WERI-Rb-1 (cell line): ENCODE measurements at regions not wholly inside any gene's neighbourhood (a gene's known extent, or its start where the extent isn't known, plus 50 kb on each side); places are given as distances from the start of the nearest gene placed in this dataset.

Experiments
- DNase-seq: peaks from one replicate; pipeline ENCODE4 v3.0.0-alpha.2; 2020
- H3K27ac ChIP-seq: fragments of 250-450 bp; sonication (Bioruptor Pico); 2 replicates; pipeline ENCODE4 v1.5.1; 2020; ENCODE audit warnings: mild to moderate bottlenecking, moderate library complexity
- H3K27me3 ChIP-seq: fragments of 250-450 bp; sonication (Bioruptor Pico); 2 replicates; pipeline ENCODE4 v1.5.1; 2021; ENCODE audit warnings: mild to moderate bottlenecking, low read depth, moderate library complexity; ENCODE audit not compliant: insufficient read depth, severe bottlenecking
- H3K36me3 ChIP-seq: fragments of 250-450 bp; sonication (Bioruptor Pico); 2 replicates; pipeline ENCODE4 v1.5.1; 2020; ENCODE audit warnings: mild to moderate bottlenecking, moderate library complexity
- H3K4me3 ChIP-seq: 2 replicates; pipeline ENCODE4 v1.5.1; 2011; ENCODE audit warnings: low read depth, mild to moderate bottlenecking, control low read depth, low read length
- H3K9me3 ChIP-seq: fragments of 250-450 bp; sonication (Bioruptor Pico); 2 replicates; pipeline ENCODE4 v1.5.1; 2021; ENCODE audit warnings: mild to moderate bottlenecking, moderate library complexity; ENCODE audit not compliant: severe bottlenecking
- TF ChIP-seq, protein P1 (sequence below): IDR thresholded peaks from 2 replicates; pipeline ENCODE4 v1.5.1; 2011; ENCODE audit warnings: low read depth, mild to moderate bottlenecking, control low read depth, inconsistent platforms, low read length

DNA sequence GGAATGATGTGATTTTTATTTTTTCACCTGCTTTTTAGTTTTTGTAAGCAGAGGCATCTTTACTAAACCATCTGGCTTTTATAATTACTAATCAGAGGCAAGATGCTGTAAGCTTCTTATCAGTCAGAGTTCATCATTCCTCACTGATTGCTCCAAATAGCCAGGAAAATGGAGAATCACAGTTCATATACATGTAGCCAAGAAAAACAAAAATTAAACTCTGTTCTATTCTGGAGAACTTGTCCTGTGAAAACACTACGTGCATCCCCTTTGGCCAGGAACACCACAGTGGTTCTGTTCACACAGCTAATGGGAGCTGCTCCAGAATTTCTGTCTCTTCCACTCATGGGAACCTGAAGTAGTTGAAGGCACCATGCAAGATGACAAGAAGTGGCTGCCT lies 725.5 kb upstream of the CHRM3 start:
- Histone ChIP-seq H3K36me3 (no peaks in the 10 kb centered on the region), H3K4me3 (no peak overlapping the region), H3K27ac (no peak overlapping the region), H3K9me3 (no peaks in the 10 kb centered on the region), H3K27me3 (no peaks in the 10 kb centered on the region)
- TF ChIP-seq, protein P1, sequence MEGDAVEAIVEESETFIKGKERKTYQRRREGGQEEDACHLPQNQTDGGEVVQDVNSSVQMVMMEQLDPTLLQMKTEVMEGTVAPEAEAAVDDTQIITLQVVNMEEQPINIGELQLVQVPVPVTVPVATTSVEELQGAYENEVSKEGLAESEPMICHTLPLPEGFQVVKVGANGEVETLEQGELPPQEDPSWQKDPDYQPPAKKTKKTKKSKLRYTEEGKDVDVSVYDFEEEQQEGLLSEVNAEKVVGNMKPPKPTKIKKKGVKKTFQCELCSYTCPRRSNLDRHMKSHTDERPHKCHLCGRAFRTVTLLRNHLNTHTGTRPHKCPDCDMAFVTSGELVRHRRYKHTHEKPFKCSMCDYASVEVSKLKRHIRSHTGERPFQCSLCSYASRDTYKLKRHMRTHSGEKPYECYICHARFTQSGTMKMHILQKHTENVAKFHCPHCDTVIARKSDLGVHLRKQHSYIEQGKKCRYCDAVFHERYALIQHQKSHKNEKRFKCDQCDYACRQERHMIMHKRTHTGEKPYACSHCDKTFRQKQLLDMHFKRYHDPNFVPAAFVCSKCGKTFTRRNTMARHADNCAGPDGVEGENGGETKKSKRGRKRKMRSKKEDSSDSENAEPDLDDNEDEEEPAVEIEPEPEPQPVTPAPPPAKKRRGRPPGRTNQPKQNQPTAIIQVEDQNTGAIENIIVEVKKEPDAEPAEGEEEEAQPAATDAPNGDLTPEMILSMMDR = no peak
- no peak for DNase-seq

DNA sequence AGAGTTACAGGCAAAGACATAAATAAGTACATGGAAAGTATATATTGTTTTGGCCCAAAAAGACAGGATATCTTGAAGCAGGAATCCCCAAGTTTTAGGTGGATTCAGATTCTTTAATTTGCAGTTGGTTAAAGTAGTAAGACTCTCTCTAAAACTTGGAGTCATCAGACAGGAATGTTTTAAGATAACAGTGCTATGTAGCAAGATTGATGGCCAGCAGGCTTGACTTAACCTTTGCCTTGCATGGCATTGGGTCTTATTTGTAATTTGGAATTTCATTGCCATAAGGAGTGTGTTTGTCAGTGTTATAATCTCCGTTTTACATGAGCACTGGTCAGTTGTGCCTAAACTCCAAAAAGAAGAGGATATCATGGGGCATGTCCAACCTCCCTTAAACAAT lies 727.6 kb upstream of the CHRM3 start:
- TF ChIP-seq, protein P1 = no peak
- H3K27ac ChIP-seq = no peak overlapping the region
- H3K9me3 ChIP-seq = no peaks in the 10 kb centered on the region
- no peaks in the 10 kb centered on the region for H3K27me3 ChIP-seq
- no peaks in the 10 kb centered on the region for H3K36me3 ChIP-seq
- H3K4me3 ChIP-seq = no peak overlapping the region
- no peak for DNase-seq

DNA sequence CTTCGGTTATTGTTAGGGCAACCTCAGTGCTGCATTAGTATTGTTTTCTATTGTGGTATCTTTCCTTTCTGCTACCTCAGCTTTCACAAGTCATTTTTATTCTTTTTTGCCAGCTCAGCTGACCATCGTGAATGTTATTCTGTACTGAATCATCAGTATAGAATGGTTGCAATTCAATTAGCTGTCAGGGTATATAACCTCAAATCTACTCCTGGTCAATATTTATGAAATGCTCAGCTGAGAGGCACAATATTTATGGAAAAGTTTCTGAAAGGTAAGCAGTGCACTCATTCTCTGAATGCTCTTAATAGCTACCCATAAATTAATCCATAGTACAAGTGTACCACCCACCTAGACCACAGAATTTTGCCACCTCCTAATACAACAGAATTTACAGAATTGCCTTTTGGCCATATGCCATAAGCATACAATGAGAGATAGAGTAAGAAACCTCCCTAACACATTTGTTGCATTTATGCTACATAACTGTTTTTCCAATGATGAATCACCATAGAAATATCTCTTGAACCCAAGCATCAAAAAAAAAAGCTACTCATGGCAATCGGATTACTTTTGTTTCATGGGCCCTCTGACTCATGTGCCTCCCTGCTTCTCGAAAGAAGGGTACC lies 732.6 kb upstream of the CHRM3 start:
- no peak overlapping the region for H3K4me3 ChIP-seq
- no peaks in the 10 kb centered on the region for H3K36me3 ChIP-seq
- no peaks in the 10 kb centered on the region for H3K9me3 ChIP-seq
- no peak overlapping the region for H3K27ac ChIP-seq
- TF ChIP-seq, protein P1 = no peak
- no peak for DNase-seq
- no peaks in the 10 kb centered on the region for H3K27me3 ChIP-seq

DNA sequence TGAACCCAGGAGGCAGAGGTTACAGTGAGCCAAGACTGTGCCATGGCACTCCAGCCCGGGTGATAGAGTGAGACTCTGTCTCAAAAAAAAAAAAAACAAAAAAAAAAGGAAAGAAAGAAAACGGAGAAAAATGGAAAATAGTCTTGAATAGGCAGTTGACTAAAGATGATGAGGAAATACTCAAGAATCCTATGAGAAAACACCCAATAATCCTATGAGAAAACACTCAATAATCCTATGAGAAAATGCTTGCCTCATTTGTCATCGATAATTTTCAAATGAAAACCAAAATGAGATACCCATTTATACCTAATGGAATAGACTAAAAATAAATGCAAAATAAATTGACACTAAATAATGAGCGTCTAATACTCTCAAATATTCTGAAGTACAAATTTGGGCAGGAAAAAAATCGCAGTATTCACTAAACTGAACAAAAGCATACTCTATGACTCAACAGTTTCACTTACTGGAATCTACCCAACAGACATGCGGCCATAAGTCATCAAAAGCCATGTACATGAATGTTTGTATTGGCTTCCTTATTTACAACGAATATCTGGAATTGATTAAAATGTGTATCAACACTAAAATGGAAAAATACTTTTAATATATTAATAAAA lies 733.9 kb upstream of the CHRM3 start:
- H3K36me3 ChIP-seq = no peaks in the 10 kb centered on the region
- TF ChIP-seq, protein P1 = no peak
- H3K4me3 ChIP-seq = no peak overlapping the region
- no peak for DNase-seq
- H3K9me3 ChIP-seq = no peaks in the 10 kb centered on the region
- no peaks in the 10 kb centered on the region for H3K27me3 ChIP-seq
- H3K27ac ChIP-seq = no peak overlapping the region

DNA sequence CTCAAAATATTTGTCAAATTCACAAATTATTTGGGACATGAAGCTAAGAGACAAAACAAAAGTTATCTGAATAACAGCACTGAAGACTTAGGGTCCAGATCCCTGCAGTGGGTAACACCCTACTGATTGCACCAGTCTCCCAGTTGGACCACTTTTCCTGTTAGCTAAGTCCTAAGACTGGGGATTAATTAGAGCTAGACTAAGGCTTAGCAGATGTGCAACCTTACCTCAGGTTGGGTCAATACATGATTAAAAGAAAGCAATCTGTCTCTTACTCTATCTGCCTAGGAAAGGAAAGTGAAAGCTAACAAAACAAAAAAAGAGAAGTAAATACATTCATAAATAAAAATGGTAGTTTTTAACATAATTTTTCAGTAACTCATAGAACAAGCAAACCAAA lies 737.2 kb upstream of the CHRM3 start:
- peak; percentile 59 for DNase-seq
- no peaks in the 10 kb centered on the region for H3K9me3 ChIP-seq
- H3K27me3 ChIP-seq = no peaks in the 10 kb centered on the region
- no peaks in the 10 kb centered on the region for H3K36me3 ChIP-seq
- no peak overlapping the region for H3K4me3 ChIP-seq
- TF ChIP-seq, protein P1 = no peak
- H3K27ac ChIP-seq = no peak overlapping the region

DNA sequence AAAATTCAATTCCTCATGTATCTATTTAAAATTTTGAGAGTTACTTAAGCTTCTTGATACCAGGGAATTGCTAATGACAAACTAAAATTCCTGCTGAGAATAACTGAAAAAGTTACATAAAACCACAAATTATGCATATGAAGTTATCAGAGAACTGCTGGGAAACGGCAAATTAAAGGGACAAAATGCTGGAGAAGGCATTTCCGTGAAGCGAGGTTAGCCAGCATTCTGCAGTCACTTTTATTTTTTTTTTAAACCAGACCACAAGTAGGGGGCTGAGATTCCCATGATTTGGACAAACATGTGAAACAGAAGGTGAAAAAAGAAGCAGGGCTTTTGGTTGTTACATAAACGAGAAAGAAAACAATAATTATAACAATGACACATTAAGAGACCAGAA lies 737.6 kb upstream of the CHRM3 start:
- TF ChIP-seq, protein P1 = no peak
- H3K36me3 ChIP-seq = no peaks in the 10 kb centered on the region
- no peak overlapping the region; the same call in 1 of the 2 replicates for H3K4me3 ChIP-seq
- H3K9me3 ChIP-seq = no peaks in the 10 kb centered on the region
- no peak overlapping the region for H3K27ac ChIP-seq
- no peak for DNase-seq
- H3K27me3 ChIP-seq = no peaks in the 10 kb centered on the region
